Adipocyte (in vitro differentiated cells): ENCODE measurements at regions not wholly inside any gene's neighbourhood (a gene's known extent, or its start where the extent isn't known, plus 50 kb on each side); places are given as distances from the start of the nearest gene placed in this dataset.
A peak's percentile ranks its signal among the peaks of the same experiment; 100 is the strongest.
"Not testable (repeated sequence)": the region's sequence is repeated elsewhere in the genome, so short reads cannot be mapped to it uniquely, and the experiment has no call there.

ENCODE experiments used
- DNase-seq: peaks from one replicate; pipeline ENCODE4 v3.0.0-alpha.2; 2015; ENCODE audit warnings: low read depth
- H3K27me3 ChIP-seq: replicated peaks from 2 replicates; pipeline ENCODE4 v1.7.0; 2013; ENCODE audit warnings: mild to moderate bottlenecking, low read length, moderate library complexity; ENCODE audit not compliant: control insufficient read depth, insufficient read depth
- H3K36me3 ChIP-seq: 2 replicates; pipeline ENCODE4 v1.7.0; 2013; ENCODE audit warnings: low read length, mild to moderate bottlenecking, moderate library complexity; ENCODE audit not compliant: control insufficient read depth, insufficient read depth, severe bottlenecking
- H3K4me1 ChIP-seq: 2 replicates; pipeline ENCODE4 v1.7.0; 2013; ENCODE audit warnings: mild to moderate bottlenecking, low read length, moderate library complexity; ENCODE audit not compliant: control insufficient read depth, insufficient read depth
- H3K4me3 ChIP-seq: 2 replicates; pipeline ENCODE4 v1.7.0; 2013; ENCODE audit warnings: mild to moderate bottlenecking, low read length, moderate library complexity
- H3K9ac ChIP-seq: 2 replicates; pipeline ENCODE4 v1.7.0; 2013; ENCODE audit warnings: mild to moderate bottlenecking, low read length, moderate library complexity
- H3K9me3 ChIP-seq: 2 replicates; pipeline ENCODE4 v1.7.0; 2013; ENCODE audit warnings: mild to moderate bottlenecking, low read length, moderate library complexity; ENCODE audit not compliant: control insufficient read depth

DNA sequence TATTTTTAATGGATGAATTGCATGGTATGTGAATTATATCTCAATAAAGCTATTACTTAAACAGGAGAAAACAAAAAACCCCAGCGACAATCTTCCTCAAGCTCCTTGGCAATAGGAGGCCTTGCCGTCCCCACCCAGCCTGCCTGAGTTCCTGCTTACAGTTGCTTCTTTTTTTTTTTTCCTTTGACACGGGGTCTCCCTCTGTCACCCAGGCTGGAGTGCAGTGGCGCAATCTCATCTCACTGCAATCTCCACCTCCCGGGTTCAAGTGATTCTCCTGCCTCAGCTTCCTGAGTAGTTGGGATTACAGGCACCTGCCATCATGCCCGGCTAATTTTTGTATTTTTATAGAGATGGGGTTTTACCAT lies 88.6 kb upstream of the CUX1 start:
- DNase-seq, H3K4me1 ChIP-seq, H3K9ac ChIP-seq, H3K9me3 ChIP-seq, H3K36me3 ChIP-seq, H3K4me3 ChIP-seq: not testable (repeated sequence)
- H3K27me3 ChIP-seq = peaks cover 18% of the 10 kb centered on the region

DNA sequence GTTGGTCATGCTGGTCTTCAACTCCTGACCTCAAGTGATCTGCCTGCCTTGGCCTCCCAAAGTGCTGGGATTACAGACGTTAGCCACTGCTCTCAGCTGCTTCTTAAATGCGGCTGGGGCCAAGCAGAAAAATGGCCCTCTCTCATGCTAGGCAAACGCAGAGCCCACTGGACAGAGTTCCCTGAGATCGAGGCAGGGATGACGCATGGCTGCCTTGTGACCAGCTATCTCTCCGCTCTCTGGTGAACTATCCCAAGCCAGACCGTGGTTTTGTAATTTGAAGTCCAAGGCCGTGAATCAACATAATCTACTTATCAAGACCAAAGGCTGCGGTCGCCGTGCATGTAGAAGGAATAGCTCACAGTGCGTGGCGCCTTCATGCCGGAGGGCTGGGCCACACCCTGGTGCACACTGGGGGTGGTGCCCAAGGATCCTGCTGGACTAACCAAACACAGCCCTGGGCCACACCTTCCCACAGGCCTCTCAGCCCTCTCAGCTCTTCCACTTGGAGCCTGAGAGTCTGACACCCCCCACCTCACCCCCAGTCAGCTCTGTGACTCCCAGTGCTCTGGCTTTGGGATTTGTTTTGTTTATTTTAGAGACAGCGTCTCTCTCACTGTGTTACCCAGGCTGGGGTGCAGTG lies 88.1 kb upstream of the CUX1 start:
- H3K36me3 ChIP-seq = no peaks in the 10 kb centered on the region
- peaks cover 17% of the 10 kb centered on the region for H3K27me3 ChIP-seq
- no peaks in the 10 kb centered on the region for H3K9me3 ChIP-seq
- DNase-seq = no peak
- H3K4me3 ChIP-seq = no peak overlapping the region
- no peak overlapping the region for H3K9ac ChIP-seq
- H3K4me1 ChIP-seq = peaks cover 8% of the 10 kb centered on the region

DNA sequence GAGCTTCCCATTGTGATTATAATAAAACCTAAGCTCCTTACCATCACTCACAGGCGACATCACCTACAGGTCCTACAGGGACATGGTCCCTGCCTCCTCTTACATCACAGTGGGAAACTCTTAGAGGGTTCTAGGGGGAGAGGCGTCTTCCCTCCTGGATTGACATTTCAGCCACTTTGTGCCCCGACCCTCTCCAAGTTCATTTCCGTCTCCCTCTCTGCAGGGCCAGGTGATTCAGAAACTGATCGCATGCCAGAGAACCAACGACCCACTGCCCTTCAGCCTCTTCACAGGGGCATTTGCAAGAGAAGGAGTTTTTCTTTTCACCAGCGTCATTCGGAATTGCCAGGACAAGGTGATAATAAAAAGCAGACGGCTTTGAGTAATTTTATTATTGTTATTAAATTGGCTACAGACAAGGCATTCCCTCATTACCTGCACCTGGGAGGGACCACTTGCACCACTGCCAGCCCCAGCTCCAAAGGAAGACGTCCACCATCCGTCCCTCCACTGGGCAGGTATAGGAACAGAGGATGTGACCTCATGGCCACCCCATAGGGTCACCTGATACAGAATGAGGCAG lies 85.8 kb upstream of the CUX1 start:
- H3K36me3 ChIP-seq = no peaks in the 10 kb centered on the region
- peaks cover 7% of the 10 kb centered on the region for H3K27me3 ChIP-seq
- no peak for DNase-seq
- H3K4me3 ChIP-seq = no peak overlapping the region
- H3K4me1 ChIP-seq = peaks cover 8% of the 10 kb centered on the region
- no peaks in the 10 kb centered on the region for H3K9me3 ChIP-seq
- H3K9ac ChIP-seq = no peak overlapping the region

DNA sequence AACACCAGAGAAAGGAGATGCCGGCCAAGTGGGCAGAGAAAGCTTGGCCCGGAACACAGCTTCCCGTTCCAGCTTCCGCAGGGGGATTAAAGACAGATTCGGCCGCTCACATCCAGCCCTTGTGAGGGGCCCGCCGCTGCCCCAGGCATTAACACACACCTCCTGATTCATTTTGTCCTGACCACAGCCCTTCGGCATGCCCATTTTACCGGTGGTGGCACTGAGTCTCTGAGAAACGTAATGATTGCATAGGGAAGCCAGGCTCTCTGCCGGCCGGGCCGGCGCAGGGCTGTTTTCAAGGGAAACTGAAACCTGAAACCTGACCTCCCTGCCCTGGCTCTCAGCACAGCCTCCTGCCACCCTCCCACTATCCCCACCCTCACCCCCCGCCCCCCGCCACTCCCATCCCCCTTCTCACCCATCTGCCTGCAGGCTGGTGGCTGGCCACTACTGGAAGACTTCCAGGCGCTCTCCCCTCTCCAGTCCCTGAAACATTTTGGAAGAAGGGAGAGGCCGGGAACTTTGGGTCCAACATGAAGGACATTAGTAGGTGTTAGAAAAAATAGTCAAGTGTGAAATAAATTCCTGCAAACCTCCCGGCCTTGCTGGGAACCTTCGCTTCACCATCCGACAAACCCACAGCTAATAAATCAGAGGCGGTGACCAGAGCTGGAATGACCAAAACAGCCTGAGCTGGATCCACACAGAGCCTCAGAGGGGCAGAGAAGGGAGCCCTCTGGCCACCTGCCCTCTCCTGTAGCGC lies 83.5 kb upstream of the CUX1 start:
- H3K9ac ChIP-seq = peak overlapping the region; percentile 60
- peak; percentile 66 for DNase-seq

DNA sequence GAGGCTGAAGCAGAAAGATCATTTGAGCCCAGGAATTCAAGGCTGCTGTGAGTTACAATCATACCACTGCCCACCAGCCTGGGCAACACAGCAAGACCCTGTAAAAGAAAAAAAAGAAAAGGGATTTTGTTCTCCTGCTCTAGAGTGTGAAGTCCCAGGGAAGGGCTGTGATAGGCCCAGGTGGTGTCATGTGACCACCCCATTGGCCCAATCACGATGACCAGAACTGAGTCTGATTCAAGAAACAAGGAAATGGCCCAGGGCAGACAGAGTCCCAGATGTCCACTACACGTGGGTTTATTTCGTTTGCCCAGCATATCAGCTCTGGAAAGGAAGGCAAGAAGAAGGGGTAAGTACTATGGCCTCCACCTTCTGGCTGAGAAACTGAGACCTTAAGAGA lies 81.3 kb upstream of the CUX1 start:
- peaks cover 13% of the 10 kb centered on the region for H3K27me3 ChIP-seq
- no peaks in the 10 kb centered on the region for H3K36me3 ChIP-seq
- no peak for DNase-seq

More for the DNA sequence above, 83.5 kb upstream of the CUX1 start:
- H3K27me3 ChIP-seq = peaks cover 12% of the 10 kb centered on the region
- H3K4me1 ChIP-seq = peaks cover 8% of the 10 kb centered on the region
- no peaks in the 10 kb centered on the region for H3K36me3 ChIP-seq
- H3K4me3 ChIP-seq = peak overlapping the region; percentile 74
- no peaks in the 10 kb centered on the region for H3K9me3 ChIP-seq

DNA sequence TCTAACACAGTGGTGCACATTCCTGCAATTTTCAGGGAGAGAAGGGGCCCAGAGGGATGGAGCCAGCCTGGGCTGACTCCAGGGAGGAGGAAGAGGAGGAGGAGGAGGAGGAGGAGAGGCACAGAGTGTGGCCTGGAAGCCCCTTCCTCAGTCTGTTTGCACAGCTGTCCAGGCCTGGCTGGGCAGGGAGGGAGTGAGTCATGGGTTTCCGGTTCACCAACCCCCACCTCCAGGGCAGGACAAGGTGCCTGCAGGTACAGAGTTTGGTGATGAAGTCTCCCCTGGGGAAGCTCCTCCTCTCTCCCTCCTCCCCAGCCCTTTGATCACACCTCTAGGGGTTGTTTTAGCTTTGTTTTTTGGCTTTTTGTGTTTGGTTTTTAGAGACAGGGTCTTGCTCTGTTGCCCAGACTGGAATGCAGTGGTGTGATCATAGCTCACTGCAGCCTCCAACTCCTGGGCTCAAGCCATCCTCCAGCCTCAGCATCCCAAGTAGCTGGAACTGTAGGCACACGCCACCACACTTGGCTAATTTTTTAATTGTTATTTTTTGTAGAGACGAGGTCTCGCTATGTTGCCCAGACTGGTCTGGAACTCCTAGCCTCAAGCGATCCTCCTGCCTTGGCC lies 77.5 kb upstream of the CUX1 start:
- Histone ChIP-seq H3K36me3 (no peaks in the 10 kb centered on the region), H3K9ac (no peak overlapping the region), H3K4me3 (no peak overlapping the region), H3K27me3 (peaks cover 38% of the 10 kb centered on the region), H3K4me1 (peaks cover 4% of the 10 kb centered on the region), H3K9me3 (no peaks in the 10 kb centered on the region)
- DNase-seq = no peak

More for the DNA sequence above, 81.3 kb upstream of the CUX1 start:
- Histone ChIP-seq H3K9me3 (no peaks in the 10 kb centered on the region), H3K4me1 (peaks cover 10% of the 10 kb centered on the region), H3K9ac (no peak overlapping the region), H3K4me3 (no peak overlapping the region)

DNA sequence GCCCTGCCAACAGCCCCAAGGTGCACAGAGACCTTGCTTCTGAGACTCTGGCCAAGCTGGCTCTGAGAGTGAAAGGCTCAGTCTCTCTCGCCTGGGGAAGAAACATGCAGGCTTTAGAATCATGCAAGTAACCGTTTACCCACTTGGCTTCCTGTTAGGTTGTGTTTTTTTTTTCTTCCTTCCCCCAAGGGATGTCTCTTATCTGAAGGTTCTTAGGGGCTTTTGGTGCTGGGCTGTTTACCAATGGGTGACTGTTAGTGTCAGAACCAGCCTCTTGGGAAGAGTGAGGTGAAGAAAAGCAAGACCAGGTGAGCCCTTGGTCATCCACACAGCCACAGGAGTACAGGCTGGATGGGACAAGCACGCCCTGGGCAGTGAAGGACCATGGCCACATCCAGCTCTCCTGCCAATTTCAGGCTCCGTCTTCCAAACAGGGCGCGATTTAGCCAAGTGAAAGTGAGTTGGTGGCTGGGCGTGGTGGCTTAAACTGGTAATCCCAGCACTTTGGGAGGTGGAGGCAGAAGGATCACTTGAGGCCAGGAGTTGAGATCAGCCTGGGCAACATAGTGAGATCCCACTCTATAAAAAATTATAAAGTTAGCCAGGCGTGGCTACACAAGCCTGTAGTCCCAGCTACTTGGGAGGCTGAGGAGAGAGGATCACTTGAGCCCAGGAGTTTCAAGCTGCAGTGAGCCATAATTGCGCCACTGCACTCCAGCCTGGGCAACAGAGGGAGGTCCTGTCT lies 76.3 kb upstream of the CUX1 start:
- Histone ChIP-seq H3K9ac (no peak overlapping the region), H3K9me3 (no peaks in the 10 kb centered on the region), H3K27me3 (peaks cover 38% of the 10 kb centered on the region), H3K4me1 (peaks cover 4% of the 10 kb centered on the region), H3K36me3 (no peaks in the 10 kb centered on the region), H3K4me3 (no peak overlapping the region)
- DNase-seq = no peak

DNA sequence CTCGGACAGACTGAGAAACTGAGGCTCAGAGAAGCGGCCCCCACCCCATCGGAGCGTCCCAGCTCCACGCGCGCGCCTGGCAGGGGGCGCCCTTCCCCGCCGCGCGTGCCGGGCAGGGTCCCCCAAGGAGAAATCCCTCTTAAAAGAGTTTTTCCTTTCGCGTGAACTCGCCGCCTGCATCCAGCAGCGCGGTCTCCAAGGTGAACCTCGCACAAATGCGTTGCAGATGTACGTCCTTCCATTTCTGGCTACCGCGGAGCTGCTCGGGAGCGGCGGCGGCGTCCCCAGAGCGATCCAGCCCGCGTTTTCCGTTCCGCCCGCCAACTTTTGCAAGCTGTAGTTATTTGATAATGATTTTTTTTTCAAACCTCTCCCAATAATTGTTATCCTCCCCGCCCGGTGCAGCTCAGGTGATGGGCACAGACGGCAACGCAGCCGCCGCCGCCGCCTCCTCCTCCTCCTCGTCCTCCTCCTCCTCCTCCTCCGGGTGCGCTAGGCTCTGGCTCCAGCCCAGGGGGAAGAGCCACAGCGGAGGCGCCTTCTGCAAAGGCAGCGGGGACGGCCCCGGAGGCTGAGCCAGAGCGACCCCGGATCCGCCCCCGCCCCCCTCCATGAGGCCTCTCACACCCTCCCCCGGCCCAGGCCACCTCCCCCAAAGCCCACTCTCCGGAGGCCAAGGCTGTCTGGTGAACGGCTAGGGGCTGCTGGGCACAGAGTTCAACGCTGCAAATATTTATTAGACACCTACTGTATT lies 74.0 kb upstream of the CUX1 start:
- H3K36me3 ChIP-seq = no peaks in the 10 kb centered on the region
- H3K9ac ChIP-seq = no peak overlapping the region
- DNase-seq = peak; percentile 71
- H3K9me3 ChIP-seq = no peaks in the 10 kb centered on the region
- H3K4me1 ChIP-seq = peaks cover 7% of the 10 kb centered on the region
- H3K4me3 ChIP-seq = peak overlapping the region; percentile 74
- H3K27me3 ChIP-seq = peaks cover 46% of the 10 kb centered on the region

DNA sequence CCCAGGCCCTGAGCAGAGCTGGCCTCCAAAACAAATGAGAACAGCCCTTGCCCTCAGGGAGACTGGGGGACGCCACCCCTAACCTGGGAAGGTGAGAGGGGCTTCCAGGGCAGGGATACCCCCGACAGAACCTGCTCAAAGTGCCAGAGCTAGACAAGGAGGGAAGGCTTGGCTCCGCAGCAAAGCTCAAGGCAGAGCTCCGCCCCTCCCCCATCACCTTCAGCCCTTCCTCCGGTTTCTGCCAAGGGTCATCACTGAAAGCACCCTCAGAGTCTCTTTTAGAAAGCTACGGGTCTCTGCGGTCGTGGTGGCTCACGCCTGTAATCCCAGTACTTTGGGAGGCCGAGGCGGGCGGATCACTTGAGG lies 73.4 kb upstream of the CUX1 start:
- no peak for DNase-seq
- Histone ChIP-seq H3K36me3 (no peaks in the 10 kb centered on the region), H3K27me3 (peaks cover 47% of the 10 kb centered on the region), H3K9ac (no peak overlapping the region), H3K4me1 (peaks cover 7% of the 10 kb centered on the region), H3K4me3 (no peak overlapping the region), H3K9me3 (no peaks in the 10 kb centered on the region)

DNA sequence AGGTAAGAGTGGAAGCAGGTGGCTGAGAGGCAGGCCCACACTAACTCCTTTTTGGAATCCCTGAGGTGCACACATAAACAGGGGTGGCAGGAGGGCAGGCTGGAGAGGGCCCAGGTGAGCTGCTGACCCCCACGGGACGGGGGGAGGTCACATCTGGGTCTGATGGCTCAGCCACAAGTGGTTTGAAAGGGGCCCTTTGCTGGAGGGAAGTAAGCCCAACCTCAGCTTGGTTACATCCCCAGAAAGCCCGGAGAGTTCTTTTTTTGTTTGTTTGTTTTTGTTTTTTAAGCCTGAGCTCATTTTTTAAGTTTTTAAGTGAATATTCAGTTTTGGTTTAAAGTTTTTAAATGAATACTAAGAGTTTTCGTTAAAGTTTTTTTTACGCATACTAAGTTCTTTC lies 72.8 kb upstream of the CUX1 start:
- no peak overlapping the region for H3K4me3 ChIP-seq
- no peak overlapping the region for H3K9ac ChIP-seq

More for the DNA sequence above, 72.8 kb upstream of the CUX1 start:
- Histone ChIP-seq H3K4me1 (peaks cover 7% of the 10 kb centered on the region), H3K27me3 (peaks cover 50% of the 10 kb centered on the region), H3K9me3 (no peaks in the 10 kb centered on the region), H3K36me3 (no peaks in the 10 kb centered on the region)
- no peak for DNase-seq
